Uterus (tissue), 2 donors: ENCODE measurements at regions not wholly inside any gene's neighbourhood (a gene's known extent, or its start where the extent isn't known, plus 50 kb on each side); places are given as distances from the start of the nearest gene placed in this dataset.

ENCODE experiments used
- POLR2A ChIP-seq, 2 donors: fragments of 450-650 bp; IDR thresholded peaks; one replicate each; pipeline ENCODE4 v1.6.1; 2016; ENCODE audit warnings: antibody characterized with exemption in 2 of 2, mild to moderate bottlenecking in 1 of 2, moderate library complexity in 1 of 2
- TF ChIP-seq, protein P1 (sequence below), 4 experiments: fragments of 200-600 bp in 2 of 4; fragments of 450-650 bp in 2 of 4; sonication (generic) in 2 of 4; IDR thresholded peaks; one replicate each; pipeline ENCODE4 v1.5.1; 2016 to 2019; ENCODE audit warnings: antibody characterized with exemption in 4 of 4, mild to moderate bottlenecking in 2 of 4, moderate library complexity in 1 of 4

- no peak for TF ChIP-seq POLR2A (IDR thresholded peaks at IDR 0.05)
- TF ChIP-seq, protein P1, sequence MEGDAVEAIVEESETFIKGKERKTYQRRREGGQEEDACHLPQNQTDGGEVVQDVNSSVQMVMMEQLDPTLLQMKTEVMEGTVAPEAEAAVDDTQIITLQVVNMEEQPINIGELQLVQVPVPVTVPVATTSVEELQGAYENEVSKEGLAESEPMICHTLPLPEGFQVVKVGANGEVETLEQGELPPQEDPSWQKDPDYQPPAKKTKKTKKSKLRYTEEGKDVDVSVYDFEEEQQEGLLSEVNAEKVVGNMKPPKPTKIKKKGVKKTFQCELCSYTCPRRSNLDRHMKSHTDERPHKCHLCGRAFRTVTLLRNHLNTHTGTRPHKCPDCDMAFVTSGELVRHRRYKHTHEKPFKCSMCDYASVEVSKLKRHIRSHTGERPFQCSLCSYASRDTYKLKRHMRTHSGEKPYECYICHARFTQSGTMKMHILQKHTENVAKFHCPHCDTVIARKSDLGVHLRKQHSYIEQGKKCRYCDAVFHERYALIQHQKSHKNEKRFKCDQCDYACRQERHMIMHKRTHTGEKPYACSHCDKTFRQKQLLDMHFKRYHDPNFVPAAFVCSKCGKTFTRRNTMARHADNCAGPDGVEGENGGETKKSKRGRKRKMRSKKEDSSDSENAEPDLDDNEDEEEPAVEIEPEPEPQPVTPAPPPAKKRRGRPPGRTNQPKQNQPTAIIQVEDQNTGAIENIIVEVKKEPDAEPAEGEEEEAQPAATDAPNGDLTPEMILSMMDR (IDR thresholded peaks at IDR 0.05): no peak
Measured at GRCh38 chr5:168104811-168105481, 186.5 kb upstream of the WWC1 start.
